ENCODE measurements at regions not wholly inside any gene's neighbourhood (a gene's known extent, or its start where the extent isn't known, plus 50 kb on each side); places are given as distances from the start of the nearest gene placed in this dataset.

- TF ChIP-seq POLR2A (IDR thresholded peaks at IDR 0.05) = no peak
- TF ChIP-seq CTCF (IDR thresholded peaks at IDR 0.05) = no peak
These were observed 390.6 kb downstream of the PTPRC start for GRCh38 chr1:199029401-199029800.

Data from vagina (tissue), 2 donors.